Kidney (tissue), 13 donors: ENCODE measurements at regions not wholly inside any gene's neighbourhood (a gene's known extent, or its start where the extent isn't known, plus 50 kb on each side); places are given as distances from the start of the nearest gene placed in this dataset.
A peak's percentile ranks its signal among the peaks of the same experiment; 100 is the strongest.

Experiments
- DNase-seq, 5 donors: peaks; one replicate each; pipeline ENCODE4 v3.0.0-alpha.2; 2013 to 2020
- FAIRE-seq: peaks from 2 replicates; lab custom pipeline; 2012; peaks lifted over from hg19 to GRCh38; lab: Jason Lieb, UNC
- H3K27ac ChIP-seq, 2 donors: one replicate each; pipeline ENCODE4 v1.7.0; 2013; ENCODE audit warnings: low read depth in 2 of 2, low read length in 2 of 2, inconsistent platforms in 1 of 2
- H3K27me3 ChIP-seq: one replicate; pipeline ENCODE4 v1.7.1; 2013; ENCODE audit warnings: low read length, inconsistent platforms; ENCODE audit not compliant: control insufficient read depth, insufficient read depth
- H3K36me3 ChIP-seq, 3 donors: one replicate each; pipeline versions ENCODE4 v1.7.0 to v1.7.1; 2013; ENCODE audit warnings: low read length in 3 of 3, control low read depth in 1 of 3, inconsistent platforms in 1 of 3; ENCODE audit not compliant: insufficient read depth in 3 of 3, control insufficient read depth in 2 of 3
- H3K4me1 ChIP-seq, 3 donors: one replicate each; pipeline versions ENCODE4 v1.7.0 to v1.7.1; 2013; ENCODE audit warnings: low read length in 3 of 3, inconsistent platforms in 1 of 3, low read depth in 1 of 3; ENCODE audit not compliant: control insufficient read depth in 2 of 3, insufficient read depth in 2 of 3
- H3K4me3 ChIP-seq, 3 donors: one replicate each; pipeline versions ENCODE4 v1.7.0 to v1.8.1; 2013; ENCODE audit warnings: low read length in 3 of 3, control low read depth in 1 of 3, inconsistent platforms in 1 of 3
- H3K9ac ChIP-seq, 3 donors: one replicate each; pipeline versions ENCODE4 v1.7.0 to v1.7.1; 2013; ENCODE audit warnings: low read length in 3 of 3, control low read depth in 1 of 3, inconsistent platforms in 1 of 3
- H3K9me3 ChIP-seq, 3 donors: one replicate each; pipeline versions ENCODE4 v1.7.0 to v1.7.1; 2013; ENCODE audit warnings: low read length in 3 of 3, control low read depth in 1 of 3, inconsistent platforms in 1 of 3; ENCODE audit not compliant: control insufficient read depth in 2 of 3, insufficient read depth in 1 of 3
- intact Hi-C: fragments of 100-400 bp; cut with DNase I; formaldehyde crosslinking; loops from one replicate; pipeline ENCODE4 v1.11.1; 2022
- TF ChIP-seq, protein P1 (sequence below): IDR thresholded peaks from 3 replicates; pipeline ENCODE4 v1.5.1; 2012; ENCODE audit warnings: mild to moderate bottlenecking, moderate library complexity, borderline replicate concordance; ENCODE audit not compliant: insufficient read depth; ENCODE audit errors: extremely low read depth
- donor health status: control.
- donor health status: control.
- donor health status: control.
- donor health status: control.
- donor health status: control.
- donor health status: DM: yes; HTN: yes; CAD: no.
- donor health status: Normal renal cell carcinoma (clear cell type).

- no peak overlapping the region for H3K27ac ChIP-seq
- intact Hi-C loops: no loop called here
- TF ChIP-seq, protein P1, sequence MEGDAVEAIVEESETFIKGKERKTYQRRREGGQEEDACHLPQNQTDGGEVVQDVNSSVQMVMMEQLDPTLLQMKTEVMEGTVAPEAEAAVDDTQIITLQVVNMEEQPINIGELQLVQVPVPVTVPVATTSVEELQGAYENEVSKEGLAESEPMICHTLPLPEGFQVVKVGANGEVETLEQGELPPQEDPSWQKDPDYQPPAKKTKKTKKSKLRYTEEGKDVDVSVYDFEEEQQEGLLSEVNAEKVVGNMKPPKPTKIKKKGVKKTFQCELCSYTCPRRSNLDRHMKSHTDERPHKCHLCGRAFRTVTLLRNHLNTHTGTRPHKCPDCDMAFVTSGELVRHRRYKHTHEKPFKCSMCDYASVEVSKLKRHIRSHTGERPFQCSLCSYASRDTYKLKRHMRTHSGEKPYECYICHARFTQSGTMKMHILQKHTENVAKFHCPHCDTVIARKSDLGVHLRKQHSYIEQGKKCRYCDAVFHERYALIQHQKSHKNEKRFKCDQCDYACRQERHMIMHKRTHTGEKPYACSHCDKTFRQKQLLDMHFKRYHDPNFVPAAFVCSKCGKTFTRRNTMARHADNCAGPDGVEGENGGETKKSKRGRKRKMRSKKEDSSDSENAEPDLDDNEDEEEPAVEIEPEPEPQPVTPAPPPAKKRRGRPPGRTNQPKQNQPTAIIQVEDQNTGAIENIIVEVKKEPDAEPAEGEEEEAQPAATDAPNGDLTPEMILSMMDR: no peak
- FAIRE-seq (no peak), DNase-seq (peak in 4 of 5 donors; percentile 64 to 94 (median 79))
- no peaks in the 10 kb centered on the region for H3K9me3 ChIP-seq
- no peak overlapping the region for H3K4me3 ChIP-seq
- H3K36me3 ChIP-seq: no peaks in the 10 kb centered on the region
- no peak overlapping the region for H3K9ac ChIP-seq
- no peaks in the 10 kb centered on the region for H3K27me3 ChIP-seq
- H3K4me1 ChIP-seq: no peaks in the 10 kb centered on the region
Measured at GRCh38 chr2:16470936-16471490, 194.6 kb downstream of the CYRIA start.

DNA sequence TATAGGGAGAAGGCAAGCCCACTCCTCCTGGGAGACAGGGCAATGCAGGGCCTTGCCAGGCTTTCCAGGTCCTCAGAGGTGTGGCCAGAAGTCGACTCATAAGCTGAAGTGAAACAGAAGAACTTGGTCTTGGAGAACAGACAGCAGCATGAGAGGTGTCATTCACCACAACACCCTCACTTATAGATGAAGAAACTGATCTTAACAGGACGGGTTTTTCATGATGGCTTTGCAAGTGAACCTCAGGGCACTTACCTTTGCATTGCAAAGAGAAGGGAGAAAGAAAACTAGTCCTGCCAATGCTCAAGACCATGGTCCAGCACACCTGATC is 198.8 kb downstream of the CYRIA start:
- no peaks in the 10 kb centered on the region for H3K4me1 ChIP-seq
- H3K27ac ChIP-seq: no peak overlapping the region
- H3K9me3 ChIP-seq: no peaks in the 10 kb centered on the region
- no peak overlapping the region for H3K4me3 ChIP-seq
- TF ChIP-seq, protein P1: no peak
- no peak for DNase-seq
- no peak for FAIRE-seq
- no peaks in the 10 kb centered on the region for H3K36me3 ChIP-seq
- no peaks in the 10 kb centered on the region for H3K27me3 ChIP-seq
- no peak overlapping the region for H3K9ac ChIP-seq
- intact Hi-C loops: no loop called here

DNA sequence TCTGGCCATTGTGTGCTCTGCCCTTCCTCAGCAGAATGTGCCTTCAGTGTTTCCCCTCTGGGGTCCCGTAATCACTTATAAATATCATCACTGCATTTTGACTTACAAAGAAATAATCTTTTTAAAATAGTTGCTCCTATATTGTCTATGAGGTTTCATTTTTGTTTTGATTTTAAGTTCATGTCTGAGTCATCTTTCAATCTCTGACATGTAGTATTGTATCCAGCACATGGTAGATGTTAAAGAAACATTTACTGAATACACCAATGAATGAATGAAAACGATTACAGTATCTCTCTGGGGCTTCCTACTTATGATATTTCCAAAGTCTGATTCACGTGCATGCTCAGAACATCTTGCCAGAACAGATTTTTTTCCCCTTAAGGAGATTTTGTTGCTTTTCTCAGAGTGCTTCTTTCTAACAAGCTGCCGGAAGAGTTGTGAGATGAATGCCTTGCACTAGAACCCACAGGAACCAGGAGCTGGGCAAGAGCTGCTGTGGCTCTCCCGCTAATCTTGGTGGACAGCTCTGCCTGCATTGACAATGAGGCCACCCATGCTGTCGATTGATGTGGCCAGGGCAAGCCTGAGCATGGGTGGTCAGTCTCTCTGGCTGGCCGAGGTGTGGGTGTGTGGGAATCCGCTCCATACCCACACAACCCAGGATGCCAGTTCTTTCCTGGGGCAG is 199.4 kb downstream of the CYRIA start:
- no peak for FAIRE-seq
- no peaks in the 10 kb centered on the region for H3K27me3 ChIP-seq
- H3K9ac ChIP-seq: no peak overlapping the region
- H3K9me3 ChIP-seq: no peaks in the 10 kb centered on the region
- no peak overlapping the region for H3K27ac ChIP-seq
- TF ChIP-seq, protein P1: no peak
- no peaks in the 10 kb centered on the region for H3K4me1 ChIP-seq
- H3K4me3 ChIP-seq: no peak overlapping the region
- no peaks in the 10 kb centered on the region for H3K36me3 ChIP-seq
- intact Hi-C loops: no loop called here
- DNase-seq: no peak
